ENCODE measurements at regions not wholly inside any gene's neighbourhood (a gene's known extent, or its start where the extent isn't known, plus 50 kb on each side); places are given as distances from the start of the nearest gene placed in this dataset.
"Not testable (repeated sequence)": the region's sequence is repeated elsewhere in the genome, so short reads cannot be mapped to it uniquely, and the experiment has no call there.

- DNase-seq = no peak
These were observed 50.7 kb upstream of the VPREB1 start for GRCh38 chr22:22193923-22194322.

- not testable (repeated sequence) for DNase-seq
These were observed 51.1 kb upstream of the VPREB1 start for GRCh38 chr22:22193462-22193861.

GRCh38 chr22:22193006-22193405 lies 51.6 kb upstream of the VPREB1 start:
- not testable (repeated sequence) for DNase-seq

- DNase-seq = not testable (repeated sequence)
These were observed 54.8 kb upstream of the VPREB1 start for GRCh38 chr22:22189796-22190195.

GRCh38 chr22:22187863-22188262 lies 56.7 kb upstream of the VPREB1 start:
- not testable (repeated sequence) for DNase-seq

GRCh38 chr22:22187299-22187698 lies 57.3 kb upstream of the VPREB1 start:
- DNase-seq = no peak

GRCh38 chr22:22185844-22186499 lies 58.6 kb upstream of the VPREB1 start:
- DNase-seq = no peak

- no peak for DNase-seq
These were observed 59.4 kb upstream of the VPREB1 start for GRCh38 chr22:22185217-22185616.

GRCh38 chr22:22184277-22184807 lies 60.2 kb upstream of the VPREB1 start:
- no peak for DNase-seq

- DNase-seq = no peak
These were observed 61.7 kb upstream of the VPREB1 start for GRCh38 chr22:22182990-22183264.

- no peak for DNase-seq
These were observed 62.2 kb upstream of the VPREB1 start for GRCh38 chr22:22182218-22182989.

GRCh38 chr22:22181341-22181850 lies 63.2 kb upstream of the VPREB1 start:
- no peak for DNase-seq

- no peak for DNase-seq
These were observed 63.8 kb upstream of the VPREB1 start for GRCh38 chr22:22180738-22181285.

- no peak for DNase-seq
These were observed 64.7 kb upstream of the VPREB1 start for GRCh38 chr22:22179858-22180257.

- DNase-seq = no peak
These were observed 65.6 kb upstream of the VPREB1 start for GRCh38 chr22:22178992-22179391.

GRCh38 chr22:22178355-22178965 lies 66.1 kb upstream of the VPREB1 start:
- DNase-seq = no peak

- no peak for DNase-seq
These were observed 67.5 kb upstream of the VPREB1 start for GRCh38 chr22:22176929-22177616.

GRCh38 chr22:22172896-22173628 lies 71.5 kb upstream of the VPREB1 start:
- DNase-seq = not testable (repeated sequence)

- DNase-seq = no peak
These were observed 73.0 kb upstream of the VPREB1 start for GRCh38 chr22:22171357-22172218.

GRCh38 chr22:22169923-22170322 lies 74.7 kb upstream of the VPREB1 start:
- DNase-seq = no peak

Measured in NCI-H1048 (cell line).